Activated CD4-positive, alpha-beta T cell treated with anti-CD3 and anti-CD28 coated beads, Interleukin-2, amount 50 U/mL, for 48 hours (primary cell): ENCODE measurements at regions not wholly inside any gene's neighbourhood (a gene's known extent, or its start where the extent isn't known, plus 50 kb on each side); places are given as distances from the start of the nearest gene placed in this dataset.
"Not testable (repeated sequence)": the region's sequence is repeated elsewhere in the genome, so short reads cannot be mapped to it uniquely, and the experiment has no call there.

ENCODE experiments used
- DNase-seq, 2 experiments: peaks; one replicate each; pipeline ENCODE4 v3.0.0-alpha.2; 2020

DNA sequence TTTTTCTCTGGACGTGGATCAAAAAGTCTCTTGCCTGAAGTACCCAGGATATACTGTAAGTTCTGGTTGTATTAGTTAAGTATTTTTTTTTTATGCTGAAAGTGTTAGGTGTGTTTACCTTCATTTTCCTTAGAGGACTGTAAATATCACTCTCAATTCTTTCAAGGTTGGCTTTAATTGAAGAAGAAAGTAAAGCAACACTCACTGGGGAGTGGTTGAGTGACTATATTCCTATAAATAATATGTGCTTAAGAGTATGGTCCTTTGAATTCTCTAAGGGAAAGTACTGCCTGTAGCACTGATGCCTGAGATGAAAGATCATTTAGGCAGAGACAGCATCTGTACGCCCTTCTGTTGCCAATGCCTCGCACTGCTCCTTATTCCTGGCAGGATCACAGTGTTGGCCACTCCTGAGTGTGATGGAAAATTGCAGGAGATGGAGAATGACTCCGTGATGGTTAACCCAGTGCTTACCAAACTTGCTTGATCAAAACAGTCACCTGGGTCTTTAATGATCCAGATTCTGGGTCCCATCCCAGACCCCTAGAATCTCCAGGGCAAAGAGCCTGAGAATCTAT, 182.0 kb upstream of the MPDZ start:
- no peak for DNase-seq

DNA sequence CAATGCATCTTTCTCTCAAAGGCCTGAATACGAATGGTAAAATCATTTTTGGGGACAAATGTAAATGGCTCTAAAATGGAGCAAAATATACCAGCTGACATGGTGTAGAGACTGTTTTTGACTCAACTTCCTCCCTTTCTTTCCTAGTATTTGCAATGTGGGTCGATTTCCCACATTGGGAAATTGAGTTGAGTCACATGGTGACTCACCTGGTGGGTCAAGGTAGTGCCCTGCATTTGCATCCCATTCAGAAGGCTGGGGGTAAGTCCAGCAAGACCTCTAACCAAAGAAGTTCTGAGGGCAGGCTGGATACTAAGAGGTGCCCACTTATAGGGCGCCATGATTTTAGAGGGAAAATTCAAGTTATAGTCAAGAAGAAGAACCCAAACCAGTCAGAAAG, 179.6 kb upstream of the MPDZ start:
- DNase-seq, result no peak

DNA sequence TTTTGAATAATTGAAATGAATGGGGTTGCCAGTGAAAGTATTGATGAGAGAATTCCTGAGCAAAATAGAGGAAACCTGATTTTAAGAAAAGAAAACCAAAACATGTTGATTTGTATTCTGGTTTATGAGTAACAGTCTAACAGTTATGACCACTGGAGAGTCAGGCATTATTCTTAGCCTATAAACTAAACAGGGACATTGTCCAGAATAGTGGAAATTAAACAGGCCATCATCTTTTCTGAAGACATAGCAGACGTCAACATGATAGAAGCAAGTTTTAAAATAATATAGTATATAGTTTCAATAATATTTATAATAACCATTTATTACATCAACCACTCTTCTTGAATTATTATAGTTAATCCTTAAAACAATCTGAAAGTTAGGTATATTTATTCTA, 178.3 kb upstream of the MPDZ start:
- DNase-seq, result no peak

DNA sequence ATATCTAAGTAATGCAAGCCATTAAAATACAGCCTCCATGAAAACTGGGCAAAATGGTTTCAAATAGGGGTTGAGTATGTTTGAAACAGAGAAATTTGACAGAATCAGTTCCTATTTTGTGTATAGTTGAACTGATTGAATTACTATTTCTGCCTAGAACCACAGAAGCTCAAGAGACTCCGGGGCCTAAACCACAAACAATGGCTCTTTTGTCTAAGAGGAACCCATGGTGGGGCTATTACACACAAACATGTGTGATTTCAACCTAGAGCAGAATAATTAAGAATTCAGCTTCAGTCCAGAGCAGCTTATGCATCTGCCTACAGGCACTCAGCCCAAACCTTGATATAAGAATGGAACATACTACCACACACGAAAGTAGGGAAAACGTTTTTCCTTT, 171.2 kb upstream of the MPDZ start:
- DNase-seq, result no peak

DNA sequence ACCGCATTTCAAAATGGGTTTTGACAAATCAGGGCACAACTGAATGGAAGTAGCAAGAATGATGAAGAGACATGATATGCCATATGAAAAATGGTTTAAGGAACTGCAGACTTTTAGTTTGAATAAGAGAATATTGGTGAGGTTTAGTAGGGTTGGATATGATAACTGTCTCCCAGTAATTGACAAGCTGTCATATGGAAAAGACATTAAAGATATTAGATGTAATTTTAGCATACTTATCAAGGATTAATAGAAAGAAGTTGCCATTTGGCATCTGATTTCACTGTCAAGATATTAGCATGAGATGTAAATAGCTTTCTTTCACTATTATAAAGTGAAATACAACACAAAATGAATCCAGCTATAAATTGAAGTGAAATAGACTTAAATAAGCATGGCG, 169.0 kb upstream of the MPDZ start:
- no peak for DNase-seq

DNA sequence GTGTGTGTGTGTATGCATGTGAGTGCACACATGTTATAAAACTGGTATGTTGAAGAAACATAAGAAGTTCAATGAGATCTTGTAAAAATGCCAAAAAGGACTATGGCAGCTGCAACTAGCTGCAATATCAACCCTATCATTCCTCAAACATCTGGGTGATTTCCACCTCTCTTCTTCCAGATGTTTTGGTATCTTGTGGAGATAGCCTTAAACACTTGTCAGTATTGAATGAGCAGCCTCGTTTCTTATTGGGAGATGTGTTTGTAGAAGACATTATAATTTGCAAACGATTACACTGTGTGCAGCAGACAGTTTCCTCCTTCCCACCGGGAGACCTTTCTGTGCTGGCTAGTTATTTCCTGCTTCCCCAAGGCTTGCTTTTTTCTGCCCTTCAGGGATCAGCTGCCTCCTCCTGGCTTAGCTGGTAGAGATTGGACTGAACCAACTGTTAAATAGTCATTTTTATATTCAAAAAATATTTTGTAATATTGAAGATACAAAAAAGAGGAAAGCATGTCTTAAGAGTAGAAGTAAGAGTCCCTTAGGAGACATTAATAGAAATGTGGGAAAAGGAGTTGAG, 168.4 kb upstream of the MPDZ start:
- DNase-seq, result no peak

DNA sequence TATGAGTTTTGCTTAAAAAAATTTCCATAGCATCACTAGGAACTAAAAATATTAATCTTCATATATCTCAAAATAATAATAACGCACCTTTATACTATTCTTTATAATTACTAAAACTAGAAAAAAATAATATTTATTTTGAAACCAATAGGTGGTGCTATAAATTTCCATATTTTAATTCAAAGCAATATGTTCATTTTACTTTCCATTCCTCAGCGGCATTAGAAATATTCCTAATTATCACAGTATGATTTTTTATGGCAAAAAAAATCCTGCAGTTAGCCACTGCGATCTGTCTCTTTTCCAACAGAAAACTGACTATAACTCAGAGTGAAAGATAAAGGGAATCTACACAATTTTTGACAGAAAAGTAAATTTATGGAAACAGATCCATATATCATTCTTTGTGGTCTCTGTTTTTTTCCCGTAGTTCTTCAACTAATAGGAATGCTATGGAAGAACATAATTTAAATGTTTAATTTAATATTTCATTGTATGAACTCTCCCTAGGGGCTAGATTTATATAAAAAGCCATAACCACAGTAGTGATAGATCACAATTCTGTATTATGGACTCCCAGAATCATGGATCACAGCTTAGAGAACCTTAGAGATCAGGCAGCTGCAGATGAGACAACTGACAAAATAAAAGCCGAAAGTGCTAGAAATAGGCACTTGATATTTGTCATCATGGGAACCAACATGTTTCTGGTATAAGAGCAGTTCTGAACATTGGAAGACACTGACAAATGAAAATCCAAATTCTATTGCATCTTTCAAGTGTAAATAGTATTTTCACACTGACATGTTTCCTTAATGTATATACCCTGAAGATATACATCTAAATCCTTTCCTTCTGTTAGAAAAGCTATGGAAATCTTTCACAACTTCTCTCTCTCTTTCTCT, 167.7 kb upstream of the MPDZ start:
- DNase-seq, result no peak

DNA sequence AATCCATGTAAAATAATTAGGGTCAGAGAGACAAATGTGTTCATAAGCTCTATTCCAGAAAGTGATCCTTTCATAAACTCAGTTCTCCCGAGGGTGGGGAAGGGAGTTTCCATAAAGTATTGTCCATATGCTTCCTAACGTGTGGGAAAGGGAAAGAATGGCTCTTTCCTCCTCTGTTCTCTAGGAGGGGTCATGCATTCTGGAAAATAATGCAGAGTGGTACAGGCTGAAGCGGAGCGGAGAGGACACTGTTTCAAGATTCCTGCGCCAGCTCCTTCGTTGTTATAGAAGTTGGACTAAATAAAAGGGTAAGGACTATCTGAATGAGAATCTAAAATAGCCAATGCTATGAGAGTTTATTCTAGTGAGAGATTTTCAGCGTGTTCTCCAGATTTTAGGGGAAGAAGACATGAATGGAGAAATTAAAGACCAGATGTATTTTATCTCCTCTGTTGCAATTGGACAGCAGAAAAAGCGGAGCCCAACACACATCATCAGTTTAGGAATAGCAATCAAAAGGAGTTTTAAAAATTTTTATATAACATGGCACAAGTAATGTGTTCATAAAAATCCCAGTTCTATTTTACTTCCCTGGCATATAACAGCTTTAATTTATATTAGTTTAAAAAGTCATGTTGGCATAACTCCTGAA, 166.9 kb upstream of the MPDZ start:
- no peak for DNase-seq

DNA sequence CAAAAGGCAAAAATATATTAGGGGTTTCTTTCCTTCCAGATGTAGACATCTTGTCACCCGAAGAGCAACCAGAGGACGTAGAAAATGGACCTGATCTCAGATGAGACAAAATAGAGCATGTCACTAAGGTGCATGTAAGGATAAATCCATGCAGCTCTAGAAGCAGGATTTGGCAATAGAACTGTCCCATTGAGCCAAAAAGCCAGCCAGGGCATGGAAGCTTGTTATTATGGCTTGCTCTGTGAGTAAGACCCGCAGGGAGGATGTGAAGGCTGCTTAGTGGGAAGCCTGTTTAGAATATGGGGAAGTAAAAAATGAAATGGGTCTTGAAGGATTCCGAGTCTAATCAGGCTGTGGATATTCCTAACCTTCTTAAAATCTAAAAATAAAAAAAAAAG, 165.6 kb upstream of the MPDZ start:
- no peak for DNase-seq

DNA sequence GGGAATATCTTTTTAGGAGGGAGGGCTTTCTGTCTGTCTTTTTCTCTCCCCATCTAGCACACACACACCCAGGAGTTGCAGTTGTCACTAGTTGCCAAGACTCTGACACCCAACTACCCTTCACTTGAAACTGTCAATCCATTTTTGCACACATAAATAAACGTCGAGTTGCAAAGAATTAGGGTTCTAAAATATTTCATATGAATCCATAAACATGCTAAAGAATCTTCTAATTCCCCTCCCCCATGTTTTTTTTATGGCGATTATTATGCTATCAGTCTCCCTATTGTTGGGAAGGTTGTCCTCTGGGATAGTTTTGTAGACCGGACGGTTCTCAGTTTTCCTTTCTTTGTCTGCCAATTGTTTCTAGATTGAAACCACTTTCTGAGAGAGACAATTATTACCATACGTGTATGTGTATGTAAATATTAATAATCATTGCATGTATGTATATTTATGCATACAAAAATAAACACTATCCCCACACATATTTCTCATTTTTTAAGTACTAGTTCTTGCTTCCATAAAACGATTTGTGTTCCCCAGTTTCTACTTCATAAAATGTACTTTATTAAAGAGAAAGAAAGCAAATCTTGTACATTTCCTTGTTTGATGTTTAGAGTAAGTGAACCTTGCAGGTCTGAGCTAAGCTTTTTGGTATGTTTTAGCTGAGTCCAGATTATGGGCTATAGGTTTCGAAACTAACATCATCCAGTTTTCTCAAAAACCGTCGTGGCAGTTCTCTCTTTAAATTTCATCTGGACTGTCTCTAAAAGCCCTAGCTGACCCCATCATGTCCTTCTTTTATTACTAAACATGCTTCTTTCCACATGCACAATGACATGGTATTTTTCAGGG, 165.0 kb upstream of the MPDZ start:
- no peak for DNase-seq

DNA sequence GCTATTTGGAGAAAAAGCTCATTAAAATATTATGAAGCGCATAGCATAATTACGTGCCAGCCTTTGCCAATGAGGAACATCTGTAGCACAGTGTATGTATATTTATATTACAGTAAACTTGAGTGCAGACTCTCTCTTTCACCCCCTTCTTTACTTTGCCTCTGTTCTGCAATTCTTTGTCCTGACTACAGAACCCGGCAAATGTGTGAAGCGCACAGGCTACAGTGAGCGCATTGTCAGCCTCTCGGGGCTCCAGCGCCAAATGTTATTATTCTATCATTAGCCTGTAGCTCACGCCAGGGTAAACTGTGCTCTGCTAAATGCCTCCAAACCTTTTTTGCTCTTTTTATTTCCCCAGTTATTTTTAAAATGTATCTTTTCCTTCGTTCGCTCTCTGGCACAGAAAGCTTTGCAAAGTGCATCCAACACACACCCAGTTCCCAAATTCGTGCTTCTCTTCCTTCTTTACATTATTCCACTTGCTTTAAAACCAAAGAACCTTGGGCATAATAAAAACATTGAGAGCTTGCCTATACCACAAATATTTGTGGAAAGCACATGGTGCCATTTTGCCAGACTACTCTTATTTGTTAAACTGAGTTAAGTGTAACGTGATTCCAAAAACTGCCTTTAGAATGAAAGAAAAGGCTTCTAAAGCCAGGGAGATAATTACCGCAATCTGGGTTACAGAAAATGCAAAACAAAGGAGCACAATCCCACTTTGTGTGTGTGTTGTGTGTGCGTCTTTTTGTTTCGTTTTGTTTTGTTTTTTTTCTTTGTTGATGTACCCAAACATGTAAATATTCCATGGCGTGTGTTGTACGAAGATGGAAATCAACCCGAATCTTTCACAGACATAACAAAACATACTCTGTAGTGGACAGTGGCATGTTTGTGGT, 164.1 kb upstream of the MPDZ start:
- no peak for DNase-seq

DNA sequence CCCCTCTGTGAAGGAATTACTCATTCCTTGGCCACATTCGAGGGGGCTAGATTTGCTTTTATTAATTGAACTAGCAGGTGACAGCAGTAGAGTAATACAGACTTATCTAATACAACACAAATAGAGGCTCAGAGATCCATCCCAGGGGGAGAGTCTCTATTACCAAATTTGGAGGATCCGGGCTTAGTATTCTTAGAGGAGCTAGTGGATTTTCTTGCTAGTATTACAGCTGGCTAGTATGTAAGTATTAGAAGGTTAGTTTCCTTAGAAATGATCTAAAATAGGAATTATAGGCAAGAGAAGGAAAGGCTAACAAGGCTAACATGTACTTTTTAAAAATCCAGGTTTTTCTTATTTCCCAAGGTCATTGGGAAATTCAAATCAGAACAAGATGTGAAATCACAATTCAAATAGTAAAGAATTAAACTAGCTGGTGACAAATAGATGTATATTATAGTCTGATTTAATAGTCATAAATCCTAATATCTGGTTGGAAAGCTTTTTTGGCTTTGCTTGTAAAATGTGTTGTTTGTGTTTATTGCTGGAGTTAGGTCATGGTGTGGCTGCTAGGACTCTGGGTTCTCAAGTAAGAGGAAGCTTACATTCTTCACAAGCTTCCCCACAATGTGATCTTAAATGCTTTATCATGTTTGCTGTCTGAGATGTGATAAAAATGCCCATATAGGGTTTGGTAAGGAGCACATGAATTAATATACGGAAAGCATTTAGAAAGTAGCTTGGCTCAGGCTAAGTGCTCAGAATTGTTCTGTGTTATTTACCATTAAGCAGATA, 160.4 kb upstream of the MPDZ start:
- DNase-seq, result no peak

DNA sequence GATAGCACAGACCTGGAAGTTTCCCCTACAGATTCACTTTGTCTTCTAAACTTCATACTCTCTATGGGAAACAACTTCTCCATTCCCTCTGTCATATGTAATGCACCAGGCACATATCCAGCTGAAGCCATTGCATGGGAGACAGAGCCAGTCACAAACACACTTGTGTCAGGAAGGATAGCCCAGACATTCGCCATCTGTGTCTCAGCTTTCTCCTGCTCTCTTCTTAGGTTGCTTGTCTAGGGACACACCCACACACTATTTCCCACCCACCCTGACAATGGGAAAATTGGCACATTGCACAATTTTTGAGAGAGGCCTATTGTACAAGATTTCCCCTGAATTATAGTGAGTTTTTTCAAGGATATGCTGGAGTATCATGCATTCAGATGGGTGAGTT, 158.4 kb upstream of the MPDZ start:
- no peak for DNase-seq

DNA sequence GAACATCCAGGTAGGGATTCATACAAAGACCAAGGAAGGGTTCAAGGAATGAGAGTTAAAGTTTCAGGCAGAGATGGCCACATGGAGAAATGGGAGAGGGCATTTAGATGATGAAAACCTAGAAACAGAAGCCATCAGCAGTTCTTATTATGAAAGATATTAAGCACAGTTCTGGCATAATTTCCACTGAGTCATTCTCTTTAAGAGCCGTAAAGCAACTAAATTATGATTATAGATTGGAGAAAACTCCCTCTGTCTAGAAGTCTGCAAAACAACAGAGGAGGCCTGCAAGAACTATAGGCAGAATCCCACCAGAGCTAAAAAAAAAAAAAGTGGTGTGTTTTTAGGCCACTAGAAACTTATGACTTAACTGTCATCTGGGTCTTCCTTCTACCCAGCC, 157.1 kb upstream of the MPDZ start:
- no peak for DNase-seq

DNA sequence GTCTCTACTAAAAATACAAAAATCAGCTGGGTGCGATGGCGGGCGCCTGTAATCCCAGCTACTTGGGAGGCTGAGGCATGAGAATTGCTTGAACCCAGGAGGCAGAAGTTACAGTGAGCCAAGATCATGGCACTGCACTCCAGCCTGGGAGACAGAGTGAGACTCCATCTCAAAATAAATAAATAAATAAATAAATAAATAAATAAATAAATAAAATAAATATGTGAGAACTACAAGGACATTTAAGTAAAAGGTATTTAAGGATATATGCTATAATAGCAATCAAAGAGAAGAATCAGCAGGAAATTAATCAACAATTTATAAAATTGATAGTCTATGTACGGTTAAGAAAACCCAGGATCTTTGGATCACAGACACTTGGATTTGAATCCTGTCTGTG, 154.0 kb upstream of the MPDZ start:
- DNase-seq, result not testable (repeated sequence)

DNA sequence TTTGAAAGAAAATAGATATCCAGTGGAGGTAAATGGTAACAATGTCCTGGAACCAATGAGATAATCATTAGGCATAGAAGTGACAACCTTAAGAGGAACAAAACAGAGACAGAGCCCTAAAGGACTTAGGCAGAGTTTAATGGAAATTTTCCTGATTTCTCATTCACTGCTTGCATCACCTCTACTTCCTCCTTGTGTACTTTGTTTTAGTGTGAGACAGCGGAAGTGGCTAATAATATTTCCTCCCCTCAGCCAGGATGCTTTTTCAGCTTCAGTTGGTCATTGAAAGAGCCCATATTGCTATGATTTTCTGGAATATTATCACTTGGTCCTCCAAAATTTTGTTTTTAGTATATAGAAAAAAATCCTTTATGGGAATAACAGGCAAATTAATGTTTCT, 153.4 kb upstream of the MPDZ start:
- DNase-seq, result no peak

DNA sequence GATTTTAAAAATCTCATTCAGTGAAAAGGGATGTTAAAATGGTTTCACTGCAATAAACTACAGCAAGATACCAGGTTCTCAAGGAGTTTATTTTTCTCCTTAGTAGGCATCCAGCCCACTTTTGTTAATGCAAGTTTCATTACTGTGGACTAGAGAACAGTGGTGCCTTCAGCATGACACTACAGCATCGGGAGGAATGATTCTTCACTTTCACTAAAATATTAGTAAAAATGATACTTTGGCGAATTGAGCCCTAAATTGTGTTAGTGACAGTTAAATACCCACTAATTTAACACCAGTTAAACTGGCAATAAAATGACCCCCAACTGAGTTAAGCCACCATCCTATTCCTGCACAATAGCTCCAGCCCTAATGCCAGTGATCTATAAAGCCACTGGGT, 152.2 kb upstream of the MPDZ start:
- DNase-seq, result no peak

DNA sequence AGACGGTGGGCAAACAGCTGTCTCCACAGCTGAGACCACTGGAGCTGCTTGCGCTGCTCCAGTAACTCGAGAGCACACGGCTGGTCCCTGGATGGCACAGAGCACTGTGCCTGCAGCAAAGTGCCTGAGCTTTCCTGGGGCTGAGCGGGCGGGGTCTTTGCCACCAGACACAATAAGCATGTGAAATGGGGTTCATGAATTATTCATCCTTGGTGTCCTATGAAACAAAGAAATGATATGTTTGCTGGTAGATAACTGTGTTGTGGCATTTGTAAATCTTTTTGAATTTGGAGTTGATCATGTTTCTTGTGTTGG, 151.7 kb upstream of the MPDZ start:
- no peak for DNase-seq

DNA sequence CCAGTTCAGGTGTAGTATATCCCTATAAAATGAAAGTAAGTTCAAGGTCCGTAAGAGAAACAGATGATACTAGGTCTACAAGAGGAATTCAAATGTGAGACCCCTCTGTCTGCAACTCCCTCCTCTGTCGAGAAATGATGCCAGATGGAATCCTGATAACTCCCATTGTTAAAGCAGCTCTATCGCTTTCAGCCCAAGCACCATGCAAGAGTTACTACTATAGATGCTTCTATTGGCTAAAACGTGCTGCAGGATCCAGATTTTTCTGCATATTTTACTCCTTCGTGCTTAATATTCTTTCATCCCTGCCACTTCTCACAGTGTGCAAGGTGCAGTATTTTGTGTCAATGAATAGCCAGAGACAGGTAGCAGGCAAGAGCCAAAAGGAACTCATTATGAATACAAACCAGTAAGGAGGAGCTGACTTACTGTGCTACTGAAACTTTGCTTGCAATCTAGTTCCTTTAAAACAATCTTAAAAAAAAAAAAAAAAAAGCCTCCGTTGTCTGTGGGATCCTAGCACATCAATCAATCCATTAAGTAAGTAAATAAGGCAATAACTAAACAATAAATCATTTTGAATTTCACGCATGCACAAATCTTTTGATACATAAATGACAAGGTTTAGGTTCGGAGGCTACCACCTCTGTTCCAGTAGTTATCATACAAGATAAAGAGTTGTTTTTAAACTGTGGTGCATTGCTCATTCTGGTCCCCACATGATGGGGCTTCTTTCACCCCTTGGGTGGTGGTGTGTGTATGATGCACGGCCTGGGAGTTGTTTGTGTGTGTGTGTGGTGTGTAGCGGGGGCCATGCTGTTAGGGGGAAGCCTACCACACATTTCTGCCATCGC, 151.1 kb upstream of the MPDZ start:
- no peak for DNase-seq
